ENCODE measurements at regions not wholly inside any gene's neighbourhood (a gene's known extent, or its start where the extent isn't known, plus 50 kb on each side); places are given as distances from the start of the nearest gene placed in this dataset.

GRCh38 chr4:54473077-54473545 lies 184.6 kb upstream of the KIT start (continued):
- TF ChIP-seq HMGXB3 (CRISPR knock-in tag; IDR thresholded peaks at IDR 0.05; ENCODE audit: borderline replicate concordance), result no peak
- TF ChIP-seq ZNF883 (CRISPR knock-in tag; IDR thresholded peaks at IDR 0.05; ENCODE audit: not compliant biosample characterization), result no peak
- TF ChIP-seq LCORL (IDR thresholded peaks at IDR 0.05), result no peak
- no peak for TF ChIP-seq LCORL (CRISPR knock-in tag; IDR thresholded peaks at IDR 0.05)
- TF ChIP-seq MBNL3 (CRISPR knock-in tag; conservative IDR thresholded peaks at IDR 0.05), result no peak
- TF ChIP-seq ZNF7 (CRISPR knock-in tag; IDR thresholded peaks at IDR 0.05), result peak; percentile 98
- no peak for TF ChIP-seq PITX1 (CRISPR knock-in tag; IDR thresholded peaks at IDR 0.05)
- TF ChIP-seq TFE3 (CRISPR knock-in tag; IDR thresholded peaks at IDR 0.05), result no peak
- no peak for TF ChIP-seq ATF3 (CRISPR knock-in tag; IDR thresholded peaks at IDR 0.05)
- TF ChIP-seq SIN3A (IDR thresholded peaks at IDR 0.05; ENCODE audit: borderline replicate concordance, low read depth, low read length), result no peak
- TF ChIP-seq SMYD3 (CRISPR knock-in tag; IDR thresholded peaks at IDR 0.05), result no peak
- no peak for TF ChIP-seq DBP (CRISPR knock-in tag; IDR thresholded peaks at IDR 0.05; ENCODE audit: not compliant biosample characterization)
- no peak for TF ChIP-seq ZNF431 (CRISPR knock-in tag; IDR thresholded peaks at IDR 0.05; ENCODE audit: borderline replicate concordance, low read depth)
- TF ChIP-seq ZNF557 (CRISPR knock-in tag; IDR thresholded peaks at IDR 0.05), result no peak
- no peak for TF ChIP-seq TOE1 (CRISPR knock-in tag; IDR thresholded peaks at IDR 0.05)
- TF ChIP-seq FOXM1 (CRISPR knock-in tag; IDR thresholded peaks at IDR 0.05), result no peak
- no peak for TF ChIP-seq ZNF777 (CRISPR knock-in tag; IDR thresholded peaks at IDR 0.05)
- no peak for TF ChIP-seq DMAP1 (CRISPR knock-in tag; IDR thresholded peaks at IDR 0.05)
- no peak for TF ChIP-seq ARNTL (CRISPR knock-in tag; IDR thresholded peaks at IDR 0.05)
- no peak for TF ChIP-seq SPEN (CRISPR knock-in tag; IDR thresholded peaks at IDR 0.05; ENCODE audit: low read depth)
- no peak for TF ChIP-seq ZSCAN30 (CRISPR knock-in tag; IDR thresholded peaks at IDR 0.05)
- TF ChIP-seq ZNF3 (CRISPR knock-in tag; IDR thresholded peaks at IDR 0.05), result no peak
- TF ChIP-seq JDP2 (CRISPR knock-in tag; IDR thresholded peaks at IDR 0.05; ENCODE audit: borderline replicate concordance), result no peak
- TF ChIP-seq SIX4 (CRISPR knock-in tag; IDR thresholded peaks at IDR 0.05), result no peak
- TF ChIP-seq ZNF607 (CRISPR knock-in tag; IDR thresholded peaks at IDR 0.05; ENCODE audit: borderline replicate concordance), result no peak
- TF ChIP-seq HNRNPLL (IDR thresholded peaks at IDR 0.05; ENCODE audit: low read depth, low read length, poor library complexity, severe bottlenecking), result no peak
- no peak for TF ChIP-seq ZNF34 (CRISPR knock-in tag; IDR thresholded peaks at IDR 0.05; ENCODE audit: borderline replicate concordance)
- no peak for TF ChIP-seq SRF (IDR thresholded peaks at IDR 0.05; ENCODE audit: low read depth, low read length)
